ENCODE measurements at regions not wholly inside any gene's neighbourhood (a gene's known extent, or its start where the extent isn't known, plus 50 kb on each side); places are given as distances from the start of the nearest gene placed in this dataset.

- Histone ChIP-seq H3K4me3 (no peak overlapping the region), H4K20me1 (ENCODE audit: control insufficient read depth, insufficient read depth) (no peaks in the 10 kb centered on the region), H3K79me2 (ENCODE audit: control insufficient read depth, insufficient read depth, low read length) (no peaks in the 10 kb centered on the region), H3K27ac (ENCODE audit: control insufficient read depth, insufficient read depth) (no peak overlapping the region), H3K9me3 (replicated peaks; ENCODE audit: control insufficient read depth, insufficient read depth, low read length) (no peaks in the 10 kb centered on the region), H3K4me2 (ENCODE audit: control insufficient read depth, insufficient read depth) (no peak overlapping the region), H3K9ac (ENCODE audit: control insufficient read depth, insufficient read depth, low read length) (no peak overlapping the region), H3K4me1 (ENCODE audit: control insufficient read depth, insufficient read depth, low read length) (no peaks in the 10 kb centered on the region), H3K27me3 (replicated peaks in 1 of 2; ENCODE audit: control insufficient read depth in 2 of 2, insufficient read depth in 2 of 2, low read length in 1 of 2) (no peaks in the 10 kb centered on the region), H2AFZ (ENCODE audit: control insufficient read depth, low read depth, low read length) (no peak overlapping the region), H3K36me3 (ENCODE audit: control insufficient read depth in 2 of 2, insufficient read depth in 2 of 2, low read length in 1 of 2) (no peaks in the 10 kb centered on the region)
- BruUV-seq (replicated peaks) = no TSS peak
- POLR2A ChIA-PET = no interaction called here
- RAD21 ChIA-PET (ENCODE audit: unreplicated experiment) = no interaction called here
- CTCF ChIA-PET = interaction anchor here (0.7 kb wide), 1 partner anchor 1355 kb away, joined by 3 read pairs; no protein-coding TSS in a partner anchor
- WGBS (ENCODE audit: insufficient coverage, insufficient replicate concordance, low lambda C conversion rate, missing lambda C conversion rate) = 35% methylated on average over 16 of the region's 16 CpGs
- intact Hi-C loops (cut with micrococcal nuclease; ENCODE audit: unreplicated experiment) (no loop called here), in situ Hi-C loops (cut with MboI) (no loop called here)
- ATAC-seq = no peak
- no peak for FAIRE-seq
- TF ChIP-seq ATF3 (IDR thresholded peaks at IDR 0.05; ENCODE audit: borderline replicate concordance, extremely low read depth, low read depth, low read length) = no peak
- no peak for TF ChIP-seq FOS (IDR thresholded peaks at IDR 0.05; ENCODE audit: borderline replicate concordance, extremely low read depth, insufficient read length)
- TF ChIP-seq BCL3 (IDR thresholded peaks at IDR 0.05; ENCODE audit: borderline replicate concordance, insufficient read depth, low read depth, low read length, poor library complexity, severe bottlenecking) = no peak
- no peak for TF ChIP-seq BHLHE40 (IDR thresholded peaks at IDR 0.05; ENCODE audit: borderline replicate concordance in 1 of 2, low read depth in 2 of 2, low read length in 1 of 2)
- TF ChIP-seq TAF1 (IDR thresholded peaks at IDR 0.05; ENCODE audit: borderline replicate concordance, low read depth, low read length) = no peak
- TF ChIP-seq ZBTB40 (IDR thresholded peaks at IDR 0.05; ENCODE audit: borderline replicate concordance) = no peak
- no peak for TF ChIP-seq MLLT1 (IDR thresholded peaks at IDR 0.05)
- SMC1A ChIA-PET (ENCODE audit: uncharacterized antibody, unreplicated experiment) = no interaction called here
- no peak for DNase-seq (ENCODE audit: low read depth, low spot score)
Observed at GRCh38 chr16:73756289-73757178, 540.1 kb upstream of the PSMD7 start.
